Esophagus squamous epithelium (tissue), 4 donors: ENCODE measurements at regions not wholly inside any gene's neighbourhood (a gene's known extent, or its start where the extent isn't known, plus 50 kb on each side); places are given as distances from the start of the nearest gene placed in this dataset.
"Not testable (repeated sequence)": the region's sequence is repeated elsewhere in the genome, so short reads cannot be mapped to it uniquely, and the experiment has no call there.

Experiments
- CTCF ChIP-seq, 6 experiments: fragments of 450-650 bp in 4 of 6; fragments of 200-600 bp in 2 of 6; sonication (generic) in 2 of 6; IDR thresholded peaks; one replicate each; pipeline ENCODE4 v1.5.1; 2016 to 2019; ENCODE audit warnings: antibody characterized with exemption in 6 of 6, mild to moderate bottlenecking in 4 of 6, moderate library complexity in 4 of 6
- POLR2A ChIP-seq, 4 donors: fragments of 450-650 bp; IDR thresholded peaks; one replicate each; pipeline ENCODE4 v1.6.1; 2017; ENCODE audit warnings: antibody characterized with exemption in 4 of 4, mild to moderate bottlenecking in 4 of 4, moderate library complexity in 3 of 4

- not testable (repeated sequence) for TF ChIP-seq CTCF, POLR2A (IDR thresholded peaks at IDR 0.05)
These were observed 1539.2 kb upstream of the SLC10A2 start for GRCh38 chr13:104605435-104605834.
